Spleen (tissue), 11 donors: ENCODE measurements at regions not wholly inside any gene's neighbourhood (a gene's known extent, or its start where the extent isn't known, plus 50 kb on each side); places are given as distances from the start of the nearest gene placed in this dataset.

Source experiments
- DNase-seq: peaks from one replicate; pipeline ENCODE4 v3.0.0-alpha.2; 2020
- H3K27ac ChIP-seq, 8 donors: fragments of 200-600 bp; sonication (generic) in 7 of 8; 1 replicate in 4 of 8; 2 replicates in 4 of 8; pipeline versions ENCODE4 v1.5.0 to v1.8.0; 2016 to 2021; ENCODE audit warnings: inconsistent platforms in 4 of 8, mild to moderate bottlenecking in 4 of 8, moderate library complexity in 1 of 8
- H3K27me3 ChIP-seq, 7 donors: fragments of 200-600 bp; sonication (generic) in 6 of 7; replicated peaks in 1 of 7; 1 replicate in 4 of 7; 2 replicates in 3 of 7; pipeline versions ENCODE4 v1.5.0 to v1.8.0; 2016 to 2021; ENCODE audit warnings: inconsistent platforms in 3 of 7, mild to moderate bottlenecking in 1 of 7
- H3K36me3 ChIP-seq, 6 donors: fragments of 200-600 bp; sonication (generic) in 5 of 6; 1 replicate in 4 of 6; 2 replicates in 2 of 6; pipeline versions ENCODE4 v1.5.0 to v1.8.0; 2016 to 2021; ENCODE audit warnings: inconsistent platforms in 2 of 6
- H3K4me1 ChIP-seq, 6 donors: fragments of 200-600 bp; sonication (generic) in 5 of 6; 1 replicate in 3 of 6; 2 replicates in 3 of 6; pipeline versions ENCODE4 v1.5.0 to v1.8.0; 2016 to 2021; ENCODE audit warnings: inconsistent platforms in 3 of 6
- H3K4me3 ChIP-seq, 8 donors: fragments of 200-600 bp; sonication (generic) in 7 of 8; 1 replicate in 4 of 8; 2 replicates in 4 of 8; pipeline versions ENCODE4 v1.5.0 to v1.8.0; 2016 to 2021; ENCODE audit warnings: inconsistent platforms in 4 of 8, mild to moderate bottlenecking in 4 of 8, moderate library complexity in 2 of 8
- H3K9me3 ChIP-seq, 8 donors: fragments of 200-600 bp; sonication (generic) in 7 of 8; 1 replicate in 4 of 8; 2 replicates in 4 of 8; pipeline versions ENCODE4 v1.5.0 to v1.8.0; 2016 to 2021; ENCODE audit warnings: inconsistent platforms in 4 of 8
- POLR2A ChIP-seq, 3 donors: fragments of 450-650 bp; IDR thresholded peaks; one replicate each; pipeline ENCODE4 v1.5.1; 2017; ENCODE audit warnings: antibody characterized with exemption in 3 of 3, mild to moderate bottlenecking in 1 of 3
- POLR2AphosphoS5 ChIP-seq, 3 donors: sonication (generic); formaldehyde crosslinking; IDR thresholded peaks; one replicate each; pipeline ENCODE4 v1.5.1; 2017; ENCODE audit warnings: antibody characterized with exemption in 3 of 3
- WGBS, 5 donors: extraction: QIAGEN DNeasy Blood & Tissue Kit in 3 of 5; methylation state at CpG; one replicate each; pipeline versions ENCODE4 v1.1.5 to v1.1.7; 2013 to 2018; 5-methylcytosine and 5-hydroxymethylcytosine counted together
- intact Hi-C: fragments of 100-400 bp; cut with DNase I; formaldehyde crosslinking; loops from one replicate; pipeline ENCODE4 v1.15.0; 2023; ENCODE audit warnings: low total_unique reads
- TF ChIP-seq, protein P1 (sequence below), 11 experiments: fragments of 200-600 bp in 7 of 11; fragments of 450-650 bp in 4 of 11; sonication (generic) in 4 of 11; IDR thresholded peaks in 8 of 11; conservative IDR thresholded peaks in 3 of 11; 1 replicate in 7 of 11; 2 replicates in 4 of 11; pipeline versions ENCODE4 v1.4.0 to v1.8.0; 2016 to 2021; ENCODE audit warnings: antibody characterized with exemption in 11 of 11, inconsistent platforms in 4 of 11, mild to moderate bottlenecking in 1 of 11
- donor health status: healthy with polysubstance abuse.
- donor health status: DM: no; HTN: no; CAD: no; lungs with moderate emphysema.
- donor health status: DM: no; HTN: no; CAD: no.
- donor health status: Bipolar disorder and iron deficiency.
- donor health status: healthy.
- donor health status: DM: no; HTN: no; CAD: no.
- donor health status: DM: yes; HTN: yes; CAD: no.

DNA sequence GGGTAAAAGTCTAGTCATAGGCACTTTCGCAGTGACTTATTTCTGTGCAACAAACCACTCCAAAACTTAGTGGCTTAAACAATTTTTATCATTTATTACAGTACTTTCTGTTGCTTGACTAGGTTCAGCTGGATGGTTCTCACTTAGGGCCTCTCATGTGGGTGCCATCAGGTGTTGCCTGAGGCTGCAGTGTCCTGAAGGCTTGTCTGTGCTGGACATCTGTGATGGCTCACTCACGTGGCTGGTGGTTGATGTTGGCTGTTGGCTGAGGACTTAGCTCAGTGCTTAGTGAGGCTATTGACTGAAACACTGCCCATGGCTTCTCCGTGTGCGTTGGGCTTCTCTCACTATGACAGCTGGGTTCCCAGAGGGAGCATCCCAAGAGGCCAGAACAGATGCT is 81.4 kb upstream of the GCFC2 start:
- Histone ChIP-seq H3K36me3 (no peaks in the 10 kb centered on the region), H3K9me3 (no peaks in the 10 kb centered on the region), H3K27me3 (peaks cover 0 to 6% (median 0%) of the 10 kb centered on the region in 7 donors), H3K4me1 (no peaks in the 10 kb centered on the region), H3K4me3 (no peak overlapping the region), H3K27ac (no peak overlapping the region)
- intact Hi-C loops, result no loop called here
- TF ChIP-seq POLR2A (IDR thresholded peaks at IDR 0.05), result no peak
- TF ChIP-seq, protein P1, sequence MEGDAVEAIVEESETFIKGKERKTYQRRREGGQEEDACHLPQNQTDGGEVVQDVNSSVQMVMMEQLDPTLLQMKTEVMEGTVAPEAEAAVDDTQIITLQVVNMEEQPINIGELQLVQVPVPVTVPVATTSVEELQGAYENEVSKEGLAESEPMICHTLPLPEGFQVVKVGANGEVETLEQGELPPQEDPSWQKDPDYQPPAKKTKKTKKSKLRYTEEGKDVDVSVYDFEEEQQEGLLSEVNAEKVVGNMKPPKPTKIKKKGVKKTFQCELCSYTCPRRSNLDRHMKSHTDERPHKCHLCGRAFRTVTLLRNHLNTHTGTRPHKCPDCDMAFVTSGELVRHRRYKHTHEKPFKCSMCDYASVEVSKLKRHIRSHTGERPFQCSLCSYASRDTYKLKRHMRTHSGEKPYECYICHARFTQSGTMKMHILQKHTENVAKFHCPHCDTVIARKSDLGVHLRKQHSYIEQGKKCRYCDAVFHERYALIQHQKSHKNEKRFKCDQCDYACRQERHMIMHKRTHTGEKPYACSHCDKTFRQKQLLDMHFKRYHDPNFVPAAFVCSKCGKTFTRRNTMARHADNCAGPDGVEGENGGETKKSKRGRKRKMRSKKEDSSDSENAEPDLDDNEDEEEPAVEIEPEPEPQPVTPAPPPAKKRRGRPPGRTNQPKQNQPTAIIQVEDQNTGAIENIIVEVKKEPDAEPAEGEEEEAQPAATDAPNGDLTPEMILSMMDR (IDR thresholded peaks at IDR 0.05 in 8 of 11, conservative IDR thresholded peaks at IDR 0.05 in 3 of 11), result no peak
- no peak for TF ChIP-seq POLR2AphosphoS5 (IDR thresholded peaks at IDR 0.05)
- 67 to 92% (median 89%) methylated on average over 4 of the region's 4 CpGs for WGBS, 5 donors
- no peak for DNase-seq

DNA sequence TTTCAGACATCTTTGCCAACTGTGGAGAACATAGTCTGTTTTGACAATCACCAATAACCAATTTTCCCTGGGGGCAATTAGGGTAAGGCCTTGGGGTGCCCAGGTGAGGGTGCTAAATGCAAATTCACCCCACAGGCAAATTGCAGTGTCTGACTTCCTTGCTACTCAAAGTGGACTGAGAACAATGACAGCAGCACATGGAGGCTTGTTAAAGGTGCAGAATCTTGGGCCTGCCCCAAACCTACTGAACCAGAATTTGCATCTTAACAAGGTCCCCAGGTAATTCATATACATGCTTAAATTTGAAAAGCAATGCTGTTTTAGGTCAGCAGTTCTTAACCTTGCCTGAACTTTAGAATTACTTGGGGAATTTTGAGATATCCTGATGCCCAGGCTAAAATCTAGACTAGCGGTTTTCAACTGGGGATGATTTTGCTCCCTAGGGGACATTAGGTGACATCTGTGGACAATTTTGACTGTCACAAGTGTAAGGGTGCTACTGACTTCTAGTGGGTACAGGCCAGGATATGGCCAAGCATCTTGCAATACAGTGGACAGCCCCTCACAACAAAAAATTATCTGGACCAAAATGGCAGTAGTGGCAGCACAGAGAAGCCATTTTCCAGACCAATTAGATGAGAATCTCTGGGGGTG is 80.2 kb upstream of the GCFC2 start:
- Histone ChIP-seq H3K36me3 (no peaks in the 10 kb centered on the region), H3K4me1 (no peaks in the 10 kb centered on the region), H3K4me3 (no peak overlapping the region), H3K9me3 (no peaks in the 10 kb centered on the region), H3K27ac (no peak overlapping the region), H3K27me3 (peaks cover 0 to 6% (median 0%) of the 10 kb centered on the region in 7 donors)
- DNase-seq, result no peak
- TF ChIP-seq POLR2A (IDR thresholded peaks at IDR 0.05), result no peak
- TF ChIP-seq POLR2AphosphoS5 (IDR thresholded peaks at IDR 0.05), result no peak
- TF ChIP-seq, protein P1 (IDR thresholded peaks at IDR 0.05 in 8 of 11, conservative IDR thresholded peaks at IDR 0.05 in 3 of 11), result no peak
- intact Hi-C loops, result no loop called here
- 83 to 91% (median 89%) methylated on average over 1 of the region's 1 CpG for WGBS, 5 donors

DNA sequence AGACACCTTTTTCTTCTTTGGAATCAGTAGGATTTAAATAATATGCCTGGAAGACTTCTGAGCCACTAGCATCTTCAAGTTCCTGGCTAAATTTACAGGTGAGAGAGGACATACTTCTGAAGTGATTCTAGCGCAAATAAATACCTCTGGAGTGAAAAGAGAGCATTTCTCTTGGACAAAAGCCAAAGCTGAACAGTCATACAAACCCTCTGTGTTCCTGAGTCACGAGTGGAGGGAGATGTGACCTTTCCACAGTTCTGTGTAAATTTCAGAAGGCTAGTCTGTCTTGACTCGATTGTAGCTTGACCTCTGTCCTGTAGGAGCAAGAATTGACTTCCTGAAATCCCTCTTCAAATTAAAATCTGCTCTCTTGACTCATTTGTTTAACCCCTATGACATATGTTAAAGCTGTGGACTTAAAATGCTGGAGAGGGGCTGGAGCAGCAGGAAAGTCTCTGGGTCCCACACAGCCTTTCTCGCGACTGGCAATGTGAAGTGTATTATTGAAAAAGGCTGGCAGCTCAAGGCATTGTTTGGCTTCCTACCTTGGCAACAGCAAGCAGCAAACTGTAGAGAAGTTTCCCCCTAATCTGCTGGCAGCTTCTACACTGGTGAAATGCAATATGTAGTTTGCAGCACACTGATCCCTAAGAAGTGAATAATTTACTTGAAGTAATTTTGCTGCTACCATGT is 79.6 kb upstream of the GCFC2 start:
- WGBS, 5 donors, result 53 to 70% (median 62%) methylated on average over 5 of the region's 5 CpGs
- TF ChIP-seq, protein P1 (IDR thresholded peaks at IDR 0.05 in 8 of 11, conservative IDR thresholded peaks at IDR 0.05 in 3 of 11), result no peak
- TF ChIP-seq POLR2AphosphoS5 (IDR thresholded peaks at IDR 0.05) (no peak), POLR2A (IDR thresholded peaks at IDR 0.05) (no peak)
- Histone ChIP-seq H3K27me3 (peaks cover 0 to 6% (median 0%) of the 10 kb centered on the region in 7 donors), H3K4me1 (no peaks in the 10 kb centered on the region), H3K9me3 (no peaks in the 10 kb centered on the region), H3K27ac (no peak overlapping the region), H3K4me3 (no peak overlapping the region), H3K36me3 (no peaks in the 10 kb centered on the region)
- intact Hi-C loops, result no loop called here
- DNase-seq, result no peak

DNA sequence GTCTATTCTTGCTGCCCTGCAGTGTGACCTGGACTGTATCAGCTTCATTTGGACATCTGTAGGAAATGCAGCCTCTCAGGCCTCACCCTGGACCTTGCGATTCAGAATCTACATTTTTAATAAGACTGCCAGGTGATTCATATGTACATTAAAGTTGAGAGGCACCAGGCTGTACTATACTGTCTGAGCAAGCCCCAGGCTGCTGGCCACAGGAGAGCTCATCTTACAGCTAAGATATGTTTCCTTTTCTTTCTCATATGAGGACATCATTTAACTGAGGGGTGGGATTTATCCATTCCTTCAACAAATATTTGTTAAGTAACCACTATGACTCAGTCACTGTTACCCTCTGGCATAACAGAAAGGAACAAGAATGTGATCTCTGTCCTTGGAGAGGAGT is 78.2 kb upstream of the GCFC2 start:
- H3K27ac ChIP-seq, result no peak overlapping the region
- DNase-seq, result no peak
- H3K4me3 ChIP-seq, result no peak overlapping the region
- no peaks in the 10 kb centered on the region for H3K36me3 ChIP-seq
- intact Hi-C loops, result no loop called here
- H3K9me3 ChIP-seq, result no peaks in the 10 kb centered on the region
- H3K4me1 ChIP-seq, result no peaks in the 10 kb centered on the region
- 81 to 94% (median 93%) methylated on average over 1 of the region's 1 CpG for WGBS, 5 donors
- TF ChIP-seq, protein P1 (IDR thresholded peaks at IDR 0.05 in 8 of 11, conservative IDR thresholded peaks at IDR 0.05 in 3 of 11), result no peak
- TF ChIP-seq POLR2A (IDR thresholded peaks at IDR 0.05) (no peak), POLR2AphosphoS5 (IDR thresholded peaks at IDR 0.05) (no peak)
- H3K27me3 ChIP-seq, result peaks cover 0 to 6% (median 0%) of the 10 kb centered on the region in 7 donors
